Right lobe of liver (tissue), 6 donors: ENCODE measurements at regions not wholly inside any gene's neighbourhood (a gene's known extent, or its start where the extent isn't known, plus 50 kb on each side); places are given as distances from the start of the nearest gene placed in this dataset.

Source experiments
- ATAC-seq, 4 donors: fragments of 200-7000 bp; cut with Tn5 transposase; one replicate each; pipeline ENCODE4 v1.9.1; 2020; ENCODE audit warnings: mild to moderate bottlenecking in 4 of 4, moderate library complexity in 4 of 4
- DNase-seq, 3 donors: peaks; one replicate each; pipeline ENCODE4 v3.0.0-alpha.2; 2020
- H3K27ac ChIP-seq, 3 donors: fragments of 200-600 bp; one replicate each; pipeline ENCODE4 v1.8.0; 2022
- H3K27me3 ChIP-seq, 2 donors: fragments of 200-600 bp; one replicate each; pipeline ENCODE4 v1.8.0; 2022
- H3K36me3 ChIP-seq, 4 donors: fragments of 200-600 bp; sonication (generic) in 1 of 4; one replicate each; pipeline versions ENCODE4 v1.5.1 to v1.8.0; 2017 to 2022; ENCODE audit warnings: control low read depth in 1 of 4
- H3K4me1 ChIP-seq, 4 donors: fragments of 200-600 bp; sonication (generic) in 1 of 4; one replicate each; pipeline versions ENCODE4 v1.5.1 to v1.8.0; 2017 to 2022; ENCODE audit warnings: control low read depth in 1 of 4
- H3K4me3 ChIP-seq, 3 donors: fragments of 200-600 bp; one replicate each; pipeline ENCODE4 v1.8.0; 2022
- H3K9me3 ChIP-seq, 4 donors: fragments of 200-600 bp; sonication (generic) in 1 of 4; one replicate each; pipeline versions ENCODE4 v1.5.1 to v1.8.0; 2017 to 2022; ENCODE audit warnings: control low read depth in 1 of 4
- POLR2A ChIP-seq: fragments of 450-650 bp; IDR thresholded peaks from one replicate; pipeline ENCODE4 v1.6.1; 2017; ENCODE audit warnings: antibody characterized with exemption, mild to moderate bottlenecking
- WGBS: methylation state at CpG from one replicate; pipeline ENCODE4 v1.1.6; 2018; ENCODE audit warnings: low coverage, low lambda C conversion rate; ENCODE audit not compliant: insufficient coverage; ENCODE audit errors: missing lambda C conversion rate; 5-methylcytosine and 5-hydroxymethylcytosine counted together
- intact Hi-C, 2 donors: fragments of 100-400 bp; cut with DNase I; formaldehyde crosslinking; loops; one replicate each; pipeline versions ENCODE4 v1.11.2 to v1.14.1; 2022
- TF ChIP-seq, protein P1 (sequence below), 4 donors: fragments of 200-600 bp in 3 of 4; fragments of 450-650 bp in 1 of 4; IDR thresholded peaks; one replicate each; pipeline versions ENCODE4 v1.5.1 to v1.8.0; 2016 to 2022; ENCODE audit warnings: antibody characterized with exemption in 4 of 4, mild to moderate bottlenecking in 2 of 4
- donor health status: DM: no; HTN: yes; CAD: no.
- donor health status: DM: no; HTN: no; CAD: no.
- donor health status: DM: no; HTN: no; CAD: no.
- donor health status: DM: no; HTN: yes; CAD: no.
- donor health status: DM: no; HTN: yes; CAD: no.

GRCh38 chr14:98684468-98684867 is 587.5 kb downstream of the BCL11B start:
- H3K4me3 ChIP-seq = no peak overlapping the region
- no peaks in the 10 kb centered on the region for H3K9me3 ChIP-seq
- ATAC-seq (no peak), DNase-seq (no peak)
- WGBS = 33% methylated on average over 2 of the region's 4 CpGs
- H3K4me1 ChIP-seq = no peaks in the 10 kb centered on the region
- intact Hi-C loops = no loop called here
- H3K27ac ChIP-seq = no peak overlapping the region
- no peaks in the 10 kb centered on the region for H3K36me3 ChIP-seq
- TF ChIP-seq POLR2A = no peak
- TF ChIP-seq, protein P1, sequence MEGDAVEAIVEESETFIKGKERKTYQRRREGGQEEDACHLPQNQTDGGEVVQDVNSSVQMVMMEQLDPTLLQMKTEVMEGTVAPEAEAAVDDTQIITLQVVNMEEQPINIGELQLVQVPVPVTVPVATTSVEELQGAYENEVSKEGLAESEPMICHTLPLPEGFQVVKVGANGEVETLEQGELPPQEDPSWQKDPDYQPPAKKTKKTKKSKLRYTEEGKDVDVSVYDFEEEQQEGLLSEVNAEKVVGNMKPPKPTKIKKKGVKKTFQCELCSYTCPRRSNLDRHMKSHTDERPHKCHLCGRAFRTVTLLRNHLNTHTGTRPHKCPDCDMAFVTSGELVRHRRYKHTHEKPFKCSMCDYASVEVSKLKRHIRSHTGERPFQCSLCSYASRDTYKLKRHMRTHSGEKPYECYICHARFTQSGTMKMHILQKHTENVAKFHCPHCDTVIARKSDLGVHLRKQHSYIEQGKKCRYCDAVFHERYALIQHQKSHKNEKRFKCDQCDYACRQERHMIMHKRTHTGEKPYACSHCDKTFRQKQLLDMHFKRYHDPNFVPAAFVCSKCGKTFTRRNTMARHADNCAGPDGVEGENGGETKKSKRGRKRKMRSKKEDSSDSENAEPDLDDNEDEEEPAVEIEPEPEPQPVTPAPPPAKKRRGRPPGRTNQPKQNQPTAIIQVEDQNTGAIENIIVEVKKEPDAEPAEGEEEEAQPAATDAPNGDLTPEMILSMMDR (IDR thresholded peaks at IDR 0.05) = no peak
- H3K27me3 ChIP-seq = no peaks in the 10 kb centered on the region

DNA sequence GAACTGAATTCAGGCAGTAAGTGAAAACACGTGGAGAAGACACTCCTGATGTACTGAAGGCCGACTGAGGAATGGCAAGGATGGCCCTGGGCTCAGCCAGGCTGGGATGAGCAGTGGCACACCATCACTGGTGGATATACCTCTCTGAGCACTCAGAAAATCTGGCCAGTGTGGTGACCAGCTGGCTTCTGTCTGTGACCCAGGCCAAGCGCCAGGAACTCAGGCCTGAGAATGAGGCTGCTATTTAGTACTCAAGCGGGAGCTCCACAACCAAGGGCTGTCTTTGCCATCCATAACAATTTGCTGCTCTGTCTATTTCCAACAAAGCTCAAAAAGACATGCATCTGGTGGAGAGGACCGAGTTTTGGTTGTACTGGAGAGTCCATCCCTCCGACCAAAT is 586.3 kb downstream of the BCL11B start:
- no peaks in the 10 kb centered on the region for H3K27me3 ChIP-seq
- no peak overlapping the region for H3K4me3 ChIP-seq
- no peak for TF ChIP-seq POLR2A
- TF ChIP-seq, protein P1 (IDR thresholded peaks at IDR 0.05) = no peak
- intact Hi-C loops = no loop called here
- no peaks in the 10 kb centered on the region for H3K4me1 ChIP-seq
- DNase-seq (no peak), ATAC-seq (no peak)
- no peaks in the 10 kb centered on the region for H3K36me3 ChIP-seq
- whole genome bisulfite sequencing = 55% methylated on average over 6 of the region's 6 CpGs
- no peaks in the 10 kb centered on the region for H3K9me3 ChIP-seq
- no peak overlapping the region for H3K27ac ChIP-seq

DNA sequence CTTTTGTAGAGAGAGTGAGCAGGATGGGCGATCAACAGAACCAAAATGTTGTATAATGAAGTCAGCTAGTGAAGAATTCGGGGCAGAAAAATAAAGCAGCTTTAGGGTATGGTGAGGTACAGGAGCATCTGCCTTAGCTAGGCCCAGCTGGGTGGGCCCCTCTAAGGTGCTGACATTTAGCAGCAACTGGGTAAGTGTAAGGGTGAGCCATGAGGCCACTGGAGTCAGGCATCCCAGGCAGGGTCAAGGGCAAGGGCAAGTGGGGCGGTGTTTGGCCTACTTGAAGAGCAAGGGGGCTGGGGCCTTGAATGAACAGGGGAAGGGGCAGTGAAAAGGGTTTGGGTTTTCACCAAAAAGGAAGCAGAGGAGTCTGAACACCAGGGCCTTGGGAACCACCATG is 583.6 kb downstream of the BCL11B start:
- intact Hi-C loops = no loop called here
- H3K9me3 ChIP-seq = no peaks in the 10 kb centered on the region
- H3K27ac ChIP-seq = no peak overlapping the region
- H3K4me1 ChIP-seq = no peaks in the 10 kb centered on the region
- 66% methylated on average over 3 of the region's 3 CpGs for WGBS
- H3K36me3 ChIP-seq = no peaks in the 10 kb centered on the region
- no peaks in the 10 kb centered on the region for H3K27me3 ChIP-seq
- no peak for ATAC-seq
- no peak for TF ChIP-seq POLR2A
- H3K4me3 ChIP-seq = no peak overlapping the region
- no peak for DNase-seq

DNA sequence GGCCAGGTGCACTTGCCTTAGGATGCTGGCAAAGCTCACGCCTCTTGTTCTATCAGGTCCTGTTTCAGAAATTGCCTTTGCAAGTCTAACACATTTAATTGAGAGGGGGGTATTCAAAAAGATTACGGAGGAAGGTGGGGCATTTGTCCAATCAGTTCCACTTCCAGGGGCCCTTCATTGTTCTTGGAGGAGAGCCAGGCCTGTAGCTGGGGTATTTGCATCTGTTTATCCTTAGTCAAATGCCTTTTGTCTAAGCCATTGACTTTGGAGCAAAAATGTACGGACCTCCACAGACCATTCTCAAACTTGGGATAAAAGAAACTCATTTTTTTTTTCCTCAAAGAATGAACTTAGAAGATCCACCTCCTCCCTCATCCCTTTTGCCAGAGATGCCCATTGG is 582.0 kb downstream of the BCL11B start:
- Histone ChIP-seq H3K4me1 (no peaks in the 10 kb centered on the region), H3K4me3 (no peak overlapping the region), H3K9me3 (no peaks in the 10 kb centered on the region), H3K36me3 (no peaks in the 10 kb centered on the region), H3K27me3 (no peaks in the 10 kb centered on the region), H3K27ac (no peak overlapping the region)
- no peak for ATAC-seq
- intact Hi-C loops = no loop called here
- TF ChIP-seq, protein P1 (IDR thresholded peaks at IDR 0.05) = no peak
- no peak for TF ChIP-seq POLR2A
- WGBS = 37% methylated on average over 3 of the region's 3 CpGs
- DNase-seq = no peak

DNA sequence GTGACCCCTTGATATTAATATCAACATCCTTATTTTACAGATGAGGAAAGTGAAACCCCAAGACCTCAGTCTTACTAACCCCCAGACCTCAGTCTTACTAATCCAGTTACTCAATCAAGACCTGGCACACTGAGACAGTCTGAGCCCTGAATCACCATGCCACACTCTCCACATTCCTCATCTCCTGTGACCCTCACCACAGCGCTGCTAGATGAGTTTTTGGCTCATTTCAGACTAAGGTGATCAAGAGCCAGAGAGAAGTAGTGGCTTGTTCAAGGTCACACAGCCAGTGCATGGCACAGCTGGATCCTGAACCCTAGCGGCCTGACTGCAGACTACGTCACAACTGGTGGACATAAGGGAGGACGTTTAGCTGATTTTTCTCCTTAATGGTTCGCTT is 579.2 kb downstream of the BCL11B start:
- 49% methylated on average over 5 of the region's 5 CpGs for WGBS
- Histone ChIP-seq H3K27ac (no peak overlapping the region), H3K4me3 (no peak overlapping the region), H3K36me3 (no peaks in the 10 kb centered on the region), H3K27me3 (no peaks in the 10 kb centered on the region), H3K4me1 (no peaks in the 10 kb centered on the region), H3K9me3 (no peaks in the 10 kb centered on the region)
- intact Hi-C loops = no loop called here
- ATAC-seq (no peak), DNase-seq (no peak)
- TF ChIP-seq, protein P1 (IDR thresholded peaks at IDR 0.05) = no peak
- TF ChIP-seq POLR2A = no peak
